Neutrophil (primary cell): ENCODE measurements at regions not wholly inside any gene's neighbourhood (a gene's known extent, or its start where the extent isn't known, plus 50 kb on each side); places are given as distances from the start of the nearest gene placed in this dataset.
"Not testable (repeated sequence)": the region's sequence is repeated elsewhere in the genome, so short reads cannot be mapped to it uniquely, and the experiment has no call there.

ENCODE experiments used
- H3K27ac ChIP-seq: fragments of 200-600 bp; sonication (generic); 2 replicates; pipeline ENCODE4 v1.5.1; 2016; ENCODE audit warnings: mild to moderate bottlenecking, moderate library complexity
- H3K27me3 ChIP-seq: fragments of 200-600 bp; sonication (generic); 2 replicates; pipeline ENCODE4 v1.6.0; 2016; ENCODE audit warnings: mild to moderate bottlenecking
- H3K36me3 ChIP-seq: fragments of 200-600 bp; sonication (generic); 2 replicates; pipeline ENCODE4 v1.5.1; 2017
- H3K4me1 ChIP-seq, 2 experiments: fragments of 200-600 bp in 1 of 2; sonication (generic) in 1 of 2; 1 replicate in 1 of 2; 2 replicates in 1 of 2; pipeline versions ENCODE4 v1.5.1 to v1.6.1; 2013 to 2016; ENCODE audit warnings: low read depth in 1 of 2, low read length in 1 of 2, mild to moderate bottlenecking in 1 of 2, moderate library complexity in 1 of 2; ENCODE audit not compliant: control insufficient read depth in 1 of 2, insufficient read depth in 1 of 2
- H3K4me3 ChIP-seq, 2 experiments: fragments of 200-600 bp in 1 of 2; sonication (generic) in 1 of 2; 1 replicate in 1 of 2; 2 replicates in 1 of 2; pipeline ENCODE4 v1.5.1; 2013 to 2016; ENCODE audit warnings: low read depth in 1 of 2, low read length in 1 of 2, mild to moderate bottlenecking in 1 of 2, moderate library complexity in 1 of 2
- H3K9me3 ChIP-seq: fragments of 200-600 bp; sonication (generic); 2 replicates; pipeline ENCODE4 v1.5.1; 2016
- CTCF ChIP-seq: fragments of 200-600 bp; sonication (generic); IDR thresholded peaks from 2 replicates; pipeline ENCODE4 v1.5.1; 2016; ENCODE audit warnings: antibody characterized with exemption

DNA sequence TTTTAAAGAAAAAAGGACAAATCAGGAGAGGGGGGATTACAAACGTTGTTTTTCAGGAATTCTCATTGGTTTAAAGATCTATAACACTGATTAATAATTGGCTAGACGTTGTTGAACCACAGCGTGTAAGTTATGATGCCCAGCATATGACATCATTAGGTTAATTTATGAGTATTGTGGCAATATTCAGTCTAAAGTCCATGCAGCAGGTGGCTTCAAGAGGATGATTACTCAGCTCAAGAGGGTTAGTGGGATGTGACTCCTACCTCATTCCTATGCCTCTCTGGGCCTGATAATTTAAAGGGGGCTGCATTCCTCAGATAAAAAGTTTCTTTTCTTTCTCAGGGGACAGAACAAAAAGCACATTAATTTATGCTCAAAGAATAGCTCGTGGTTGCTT is 1309.0 kb downstream of the EPHA7 start:
- Histone ChIP-seq H3K9me3 (no peaks in the 10 kb centered on the region), H3K27me3 (no peaks in the 10 kb centered on the region), H3K4me1 (no peaks in the 10 kb centered on the region), H3K27ac (no peak overlapping the region), H3K4me3 (no peak overlapping the region), H3K36me3 (no peaks in the 10 kb centered on the region)
- TF ChIP-seq CTCF: no peak

GRCh38 chr6:92109956-92110355 is 1309.4 kb downstream of the EPHA7 start:
- Histone ChIP-seq H3K27me3 (no peaks in the 10 kb centered on the region), H3K36me3 (no peaks in the 10 kb centered on the region), H3K4me1 (no peaks in the 10 kb centered on the region), H3K27ac (no peak overlapping the region), H3K9me3 (no peaks in the 10 kb centered on the region), H3K4me3 (no peak overlapping the region)
- no peak for TF ChIP-seq CTCF

- H3K4me3 ChIP-seq: no peak overlapping the region
- H3K36me3 ChIP-seq: no peaks in the 10 kb centered on the region
- H3K27ac ChIP-seq: no peak overlapping the region
- no peaks in the 10 kb centered on the region for H3K27me3 ChIP-seq
- no peaks in the 10 kb centered on the region for H3K4me1 ChIP-seq
- TF ChIP-seq CTCF: no peak
- H3K9me3 ChIP-seq: no peaks in the 10 kb centered on the region
Measured at GRCh38 chr6:92109256-92109655, 1310.1 kb downstream of the EPHA7 start.

DNA sequence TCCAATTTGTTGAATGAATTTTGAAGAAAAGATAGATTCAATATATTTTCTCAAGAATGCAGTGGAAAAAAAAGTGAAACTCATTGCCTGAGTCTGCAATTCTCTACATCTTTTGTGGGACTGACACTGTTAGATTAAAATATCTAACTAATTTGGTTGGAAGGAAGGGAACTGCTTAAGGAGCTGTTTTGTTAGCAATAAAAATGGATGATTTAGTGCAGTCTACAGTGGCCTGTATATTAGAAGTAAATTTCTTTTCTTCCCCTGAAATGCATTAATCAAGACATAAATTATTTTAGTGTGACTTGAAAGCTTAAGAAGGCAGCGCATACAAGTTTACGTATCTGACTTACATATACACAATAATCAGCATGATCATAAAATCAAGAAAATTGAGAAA is 1332.6 kb downstream of the EPHA7 start:
- TF ChIP-seq CTCF: no peak
- no peak overlapping the region for H3K4me3 ChIP-seq
- H3K9me3 ChIP-seq: no peaks in the 10 kb centered on the region
- H3K27me3 ChIP-seq: no peaks in the 10 kb centered on the region
- H3K27ac ChIP-seq: no peak overlapping the region
- H3K36me3 ChIP-seq: no peaks in the 10 kb centered on the region
- H3K4me1 ChIP-seq: no peaks in the 10 kb centered on the region

DNA sequence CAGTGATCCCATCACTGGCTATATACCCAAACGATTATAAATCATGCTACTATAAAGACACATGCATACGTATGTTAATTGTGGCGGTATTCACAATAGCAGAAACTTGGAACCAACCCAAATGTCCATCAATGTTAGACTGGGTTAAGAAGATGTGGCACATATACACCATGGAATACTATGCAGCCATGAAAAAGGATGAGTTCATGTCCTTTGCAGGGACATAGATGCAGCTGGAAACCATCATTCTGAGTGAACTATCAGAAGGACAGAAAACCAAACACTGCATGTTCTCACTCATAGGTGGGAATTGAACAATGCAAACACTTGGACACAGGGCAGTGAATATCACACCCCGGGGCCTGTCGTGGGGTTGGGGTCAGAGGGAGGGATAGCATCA is 1335.4 kb downstream of the EPHA7 start:
- H3K27ac ChIP-seq, H3K9me3 ChIP-seq, H3K36me3 ChIP-seq, H3K27me3 ChIP-seq, H3K4me3 ChIP-seq, H3K4me1 ChIP-seq: not testable (repeated sequence)

DNA sequence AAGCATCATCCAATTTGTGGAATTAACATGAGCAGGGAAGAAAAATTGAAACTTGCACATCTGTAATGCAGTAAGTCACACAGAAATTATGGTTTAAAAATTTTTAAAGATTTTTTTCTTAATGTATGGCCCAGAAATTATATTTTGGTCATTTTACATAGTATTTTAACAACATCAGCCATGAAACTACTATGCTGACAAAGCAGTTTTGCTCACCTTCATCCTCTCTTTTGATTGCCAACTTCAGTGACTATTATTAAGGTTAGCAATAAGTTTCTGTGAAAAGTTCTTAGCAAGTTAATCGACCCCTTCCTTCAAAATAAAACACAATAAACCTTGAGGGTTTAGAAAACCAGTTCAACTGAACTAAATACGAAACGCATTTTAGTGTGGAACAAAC is 1347.0 kb downstream of the EPHA7 start:
- no peak overlapping the region for H3K4me3 ChIP-seq
- H3K9me3 ChIP-seq: no peaks in the 10 kb centered on the region
- no peaks in the 10 kb centered on the region for H3K36me3 ChIP-seq
- no peaks in the 10 kb centered on the region for H3K27me3 ChIP-seq
- TF ChIP-seq CTCF: no peak
- H3K27ac ChIP-seq: no peak overlapping the region
- H3K4me1 ChIP-seq: no peaks in the 10 kb centered on the region
